Gastroesophageal sphincter (tissue), 3 donors: ENCODE measurements at regions not wholly inside any gene's neighbourhood (a gene's known extent, or its start where the extent isn't known, plus 50 kb on each side); places are given as distances from the start of the nearest gene placed in this dataset.

ENCODE experiments used
- EP300 ChIP-seq: sonication (generic); formaldehyde crosslinking; IDR thresholded peaks from one replicate; pipeline ENCODE4 v1.6.1; 2017; ENCODE audit warnings: antibody characterized with exemption, mild to moderate bottlenecking
- POLR2A ChIP-seq, 2 donors: fragments of 450-650 bp; IDR thresholded peaks; one replicate each; pipeline ENCODE4 v1.6.1; 2017; ENCODE audit warnings: antibody characterized with exemption in 2 of 2, mild to moderate bottlenecking in 2 of 2, moderate library complexity in 1 of 2
- TF ChIP-seq, protein P1 (sequence below), 4 experiments: fragments of 200-600 bp in 2 of 4; fragments of 450-650 bp in 2 of 4; sonication (generic) in 1 of 4; IDR thresholded peaks; one replicate each; pipeline ENCODE4 v1.5.1; 2017 to 2019; ENCODE audit warnings: antibody characterized with exemption in 4 of 4, mild to moderate bottlenecking in 2 of 4, moderate library complexity in 2 of 4

DNA sequence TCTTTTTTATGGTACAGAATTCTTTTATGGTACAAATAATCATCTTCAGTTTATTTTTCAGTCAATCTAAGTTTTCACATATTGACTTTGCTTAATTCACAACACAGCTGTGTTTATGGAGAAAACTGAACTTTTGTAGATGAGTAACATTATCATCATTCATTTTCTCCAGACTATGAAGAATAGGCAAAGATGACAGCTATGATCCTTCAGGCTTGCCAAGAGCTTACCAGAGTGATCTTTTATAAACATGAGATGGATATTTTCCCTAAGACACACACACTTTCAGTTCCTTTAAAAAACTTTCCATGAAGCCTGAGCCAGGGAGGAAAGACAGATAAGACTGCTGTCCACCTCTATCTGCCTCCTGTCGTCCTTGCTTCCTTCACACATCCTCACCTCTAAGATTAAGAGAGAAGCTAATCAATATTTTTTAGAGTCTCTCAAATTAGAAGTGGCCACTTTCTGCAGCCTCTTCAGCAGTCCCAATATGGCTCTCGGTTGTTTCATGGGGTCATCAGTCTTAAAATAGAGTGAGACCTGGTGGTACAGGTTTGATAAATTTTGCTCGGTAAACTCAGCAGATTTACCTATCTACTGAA is 108.1 kb upstream of the SLC27A6 start:
- TF ChIP-seq, protein P1, sequence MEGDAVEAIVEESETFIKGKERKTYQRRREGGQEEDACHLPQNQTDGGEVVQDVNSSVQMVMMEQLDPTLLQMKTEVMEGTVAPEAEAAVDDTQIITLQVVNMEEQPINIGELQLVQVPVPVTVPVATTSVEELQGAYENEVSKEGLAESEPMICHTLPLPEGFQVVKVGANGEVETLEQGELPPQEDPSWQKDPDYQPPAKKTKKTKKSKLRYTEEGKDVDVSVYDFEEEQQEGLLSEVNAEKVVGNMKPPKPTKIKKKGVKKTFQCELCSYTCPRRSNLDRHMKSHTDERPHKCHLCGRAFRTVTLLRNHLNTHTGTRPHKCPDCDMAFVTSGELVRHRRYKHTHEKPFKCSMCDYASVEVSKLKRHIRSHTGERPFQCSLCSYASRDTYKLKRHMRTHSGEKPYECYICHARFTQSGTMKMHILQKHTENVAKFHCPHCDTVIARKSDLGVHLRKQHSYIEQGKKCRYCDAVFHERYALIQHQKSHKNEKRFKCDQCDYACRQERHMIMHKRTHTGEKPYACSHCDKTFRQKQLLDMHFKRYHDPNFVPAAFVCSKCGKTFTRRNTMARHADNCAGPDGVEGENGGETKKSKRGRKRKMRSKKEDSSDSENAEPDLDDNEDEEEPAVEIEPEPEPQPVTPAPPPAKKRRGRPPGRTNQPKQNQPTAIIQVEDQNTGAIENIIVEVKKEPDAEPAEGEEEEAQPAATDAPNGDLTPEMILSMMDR (IDR thresholded peaks at IDR 0.05), result no peak
- TF ChIP-seq POLR2A (IDR thresholded peaks at IDR 0.05) (no peak), EP300 (no peak)
